GM10266 (cell line): ENCODE measurements at regions not wholly inside any gene's neighbourhood (a gene's known extent, or its start where the extent isn't known, plus 50 kb on each side); places are given as distances from the start of the nearest gene placed in this dataset.
A peak's percentile ranks its signal among the peaks of the same experiment; 100 is the strongest.
"Not testable (repeated sequence)": the region's sequence is repeated elsewhere in the genome, so short reads cannot be mapped to it uniquely, and the experiment has no call there.

Experiments used
- DNase-seq: peaks from one replicate; pipeline ENCODE4 v3.0.0; 2012; ENCODE audit errors: extremely low spot score
- CTCF ChIP-seq: IDR thresholded peaks from 2 replicates; pipeline ENCODE4 v1.5.1; 2012; ENCODE audit warnings: mild to moderate bottlenecking, low read depth; ENCODE audit not compliant: control insufficient read depth, insufficient read depth; ENCODE audit errors: missing control alignments

GRCh38 chr12:96117460-96117859 lies 76.7 kb upstream of the ELK3 start:
- TF ChIP-seq CTCF = no peak
- DNase-seq = no peak

DNA sequence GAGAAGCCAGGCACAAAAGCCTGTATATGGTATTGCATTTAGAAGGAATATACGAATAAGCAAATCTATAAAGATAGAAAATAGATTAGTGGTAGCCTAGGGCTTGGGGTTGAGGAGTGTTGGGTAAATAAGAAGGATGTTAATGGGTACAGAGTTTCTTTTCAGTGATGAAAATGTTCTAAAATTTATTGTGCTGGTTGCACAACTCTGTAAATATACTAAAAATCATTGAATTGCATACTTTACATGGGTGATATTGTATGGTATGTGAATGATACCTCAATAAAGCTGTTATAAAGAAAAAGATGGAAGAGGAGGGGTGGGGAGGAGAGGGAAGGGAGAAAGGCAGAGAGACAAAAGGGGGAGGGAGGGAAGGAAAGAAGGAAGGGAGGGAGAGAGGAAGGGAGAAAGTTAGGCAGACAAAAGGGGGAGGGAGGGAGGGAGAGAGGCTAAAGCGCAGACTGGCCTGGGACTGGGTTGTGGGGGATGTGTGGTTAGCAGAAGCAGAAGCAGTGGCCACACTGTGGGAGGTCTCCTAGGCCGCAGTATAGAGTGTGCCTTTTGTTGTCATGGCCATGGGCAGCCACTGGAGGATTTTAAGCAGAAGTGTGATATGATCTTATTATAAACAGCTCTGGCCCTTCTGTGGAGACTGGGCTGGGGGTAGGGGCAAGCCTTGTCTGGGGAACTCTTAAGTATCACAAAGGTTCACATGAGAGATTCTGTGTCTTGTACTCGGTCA lies 73.6 kb upstream of the ELK3 start:
- peak; percentile 72 for DNase-seq
- no peak for TF ChIP-seq CTCF

DNA sequence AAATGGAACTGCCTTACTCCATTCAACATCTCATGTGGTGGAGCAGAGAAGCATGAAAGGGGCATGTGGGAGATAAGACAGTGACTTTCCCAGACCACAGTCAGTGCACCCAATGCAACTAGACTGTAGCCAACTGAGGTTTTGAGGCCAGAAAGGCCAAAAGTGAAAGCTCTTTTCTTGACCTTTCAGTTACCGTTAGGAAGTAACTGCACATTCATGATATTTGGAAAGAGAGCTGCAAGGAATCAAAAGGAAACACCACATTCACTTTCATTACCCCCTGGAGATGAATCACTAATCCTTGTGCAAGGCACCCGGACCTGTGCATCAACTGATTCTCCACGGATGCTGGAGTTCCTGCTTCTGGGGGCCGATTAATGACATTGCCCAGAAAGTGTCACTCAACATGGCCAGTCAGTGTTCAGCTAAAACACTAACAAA lies 72.9 kb upstream of the ELK3 start:
- TF ChIP-seq CTCF = no peak
- DNase-seq = peak; percentile 32

- DNase-seq = not testable (repeated sequence)
Measured at GRCh38 chr12:96128292-96128691, 65.9 kb upstream of the ELK3 start.

DNA sequence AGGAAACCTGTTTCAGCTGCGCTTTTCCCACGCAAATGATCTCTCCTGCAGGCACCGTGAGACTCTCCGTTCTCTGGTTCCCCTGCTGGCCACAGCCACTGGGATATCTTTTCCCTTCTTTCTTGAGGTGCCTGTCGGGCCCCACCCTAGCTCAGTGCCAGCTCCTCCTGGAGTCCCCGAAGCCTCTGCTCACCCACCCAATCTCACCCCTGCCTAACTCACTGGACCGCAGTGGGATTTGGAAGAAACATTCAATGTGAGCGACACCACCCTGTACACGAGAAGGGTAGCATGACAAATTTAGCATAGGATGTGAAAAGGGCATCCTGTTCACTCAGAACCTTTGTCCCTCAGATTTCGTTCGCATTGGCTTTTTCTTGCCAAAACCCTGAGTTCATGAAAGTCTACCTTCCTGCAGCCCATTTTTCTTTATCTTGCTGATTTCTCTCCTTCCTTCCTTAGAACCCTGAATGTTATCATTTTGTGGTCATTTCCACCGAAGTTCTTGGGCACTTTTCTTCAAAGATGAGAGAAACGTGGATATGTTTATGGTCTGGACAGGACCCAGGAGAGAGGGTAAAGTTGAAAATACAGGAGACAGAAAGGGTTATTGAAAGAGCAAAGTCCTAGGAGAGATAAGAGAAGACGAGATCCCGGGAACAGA lies 63.6 kb upstream of the ELK3 start:
- TF ChIP-seq CTCF = no peak
- DNase-seq = no peak

DNA sequence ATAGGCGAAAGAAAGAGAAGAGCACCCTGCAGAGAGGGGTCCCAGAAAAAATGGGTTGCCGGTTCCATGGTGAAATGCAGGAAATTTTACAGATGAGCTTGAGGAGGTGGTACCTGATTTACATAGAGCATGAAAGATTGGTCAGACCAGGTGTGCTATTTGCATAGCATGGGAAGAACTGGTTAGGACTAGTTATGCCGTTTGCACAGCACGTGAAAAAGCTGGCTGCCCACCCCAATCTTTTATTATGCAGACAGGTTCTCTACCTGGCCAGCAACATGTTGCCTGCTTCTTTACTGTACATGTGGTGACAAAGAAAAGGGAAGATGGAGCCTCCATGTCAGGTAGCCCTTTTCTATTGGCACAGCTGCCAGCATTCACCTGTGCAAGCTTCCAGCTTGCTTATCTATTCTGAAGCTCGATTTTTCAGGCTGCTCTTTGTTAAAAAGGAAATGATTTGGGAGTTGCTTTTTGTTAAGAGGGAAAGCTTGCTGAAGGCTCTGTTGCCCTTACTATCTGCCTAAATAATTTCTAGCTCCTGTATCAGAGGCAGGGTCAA lies 62.9 kb upstream of the ELK3 start:
- no peak for DNase-seq
- TF ChIP-seq CTCF = no peak

GRCh38 chr12:96132819-96133218 lies 61.4 kb upstream of the ELK3 start:
- peak; percentile 37 for TF ChIP-seq CTCF

DNA sequence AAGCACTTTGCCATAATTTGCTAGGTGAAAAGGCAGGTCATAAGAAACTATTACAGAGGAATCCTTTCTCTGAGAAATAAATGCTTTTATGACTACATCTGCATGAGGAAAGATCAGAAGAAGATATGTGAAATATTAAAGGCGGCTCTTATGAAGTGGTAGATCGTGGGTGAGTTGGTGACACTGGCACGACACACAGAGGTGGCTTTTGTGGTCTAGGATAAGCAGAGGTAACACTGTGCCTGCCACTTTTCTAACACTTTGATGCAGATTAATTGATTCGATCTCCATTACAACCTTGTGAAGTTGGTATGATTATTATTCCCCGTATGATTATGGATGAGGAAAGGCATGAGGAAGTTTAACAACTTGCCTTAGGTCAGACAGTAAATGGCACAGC lies 60.0 kb upstream of the ELK3 start:
- no peak for TF ChIP-seq CTCF
- no peak for DNase-seq

More at GRCh38 chr12:96132819-96133218, 61.4 kb upstream of the ELK3 start:
- no peak for DNase-seq
